Fibroblast of skin of abdomen (primary cell): ENCODE measurements at regions not wholly inside any gene's neighbourhood (a gene's known extent, or its start where the extent isn't known, plus 50 kb on each side); places are given as distances from the start of the nearest gene placed in this dataset.
"Not testable (repeated sequence)": the region's sequence is repeated elsewhere in the genome, so short reads cannot be mapped to it uniquely, and the experiment has no call there.

Experiments
- DNase-seq: peaks from one replicate; pipeline ENCODE4 v3.0.0-alpha.2; 2013

DNA sequence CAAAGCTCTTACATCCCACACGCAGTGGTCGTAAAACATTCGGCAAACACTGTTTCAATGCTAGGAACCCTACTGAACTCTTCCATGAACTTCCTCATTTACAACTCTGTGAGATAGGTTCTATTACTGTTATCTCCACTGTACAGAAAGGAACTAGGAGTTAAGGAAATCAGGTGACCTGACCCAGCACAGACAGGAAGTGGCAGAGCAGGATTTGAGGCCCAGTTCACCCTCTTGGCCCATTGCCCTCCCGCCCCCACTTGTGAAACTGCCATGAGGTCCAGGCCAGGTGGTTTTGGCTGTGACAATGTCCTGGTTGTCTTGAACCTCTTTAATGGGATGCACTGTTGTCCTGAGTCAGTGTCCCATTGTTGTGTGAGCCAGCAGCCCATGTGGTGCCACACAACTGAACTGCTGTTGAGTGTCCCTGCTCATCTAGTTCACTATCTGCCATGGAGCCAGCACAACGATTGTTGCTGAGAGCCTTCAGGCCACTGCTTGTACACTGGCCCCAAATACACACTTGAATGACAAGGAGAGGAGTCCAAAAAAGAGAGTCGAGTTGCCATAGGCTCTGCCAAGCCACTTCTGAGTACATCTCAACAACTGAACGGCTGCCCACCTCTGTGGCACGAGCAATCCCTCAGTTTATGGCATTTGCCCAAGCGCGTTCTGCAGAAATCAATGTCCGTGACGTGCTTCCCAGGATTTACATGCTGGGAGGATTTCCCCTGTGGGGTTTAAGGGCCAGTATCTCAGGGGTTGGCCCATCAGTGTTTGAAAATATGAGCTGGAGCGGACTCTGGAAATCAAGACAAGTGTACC is 484.6 kb downstream of the TSHZ3 start:
- no peak for DNase-seq

- no peak for DNase-seq
Observed at GRCh38 chr19:30862876-30863275, 486.4 kb downstream of the TSHZ3 start.

DNA sequence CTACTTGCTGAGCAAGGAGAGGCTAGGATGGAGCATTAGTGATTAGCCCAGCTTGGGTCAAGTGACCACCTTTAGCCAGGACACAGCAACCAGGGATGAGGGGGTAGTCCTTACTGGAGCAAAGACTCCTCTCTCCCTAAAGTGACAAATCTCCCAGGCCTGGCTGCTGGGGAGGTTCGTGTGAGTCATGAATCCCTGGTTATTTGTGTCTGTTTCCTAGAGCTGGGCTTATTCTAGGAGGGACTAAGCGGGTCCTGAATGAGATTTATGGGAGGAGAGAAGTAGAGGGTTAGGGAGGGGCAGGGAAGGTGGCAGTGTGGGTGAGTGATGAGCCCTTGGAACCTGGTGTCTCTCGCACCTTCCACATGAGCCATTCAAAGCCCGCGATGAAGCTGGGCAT is 487.3 kb downstream of the TSHZ3 start:
- no peak for DNase-seq

DNA sequence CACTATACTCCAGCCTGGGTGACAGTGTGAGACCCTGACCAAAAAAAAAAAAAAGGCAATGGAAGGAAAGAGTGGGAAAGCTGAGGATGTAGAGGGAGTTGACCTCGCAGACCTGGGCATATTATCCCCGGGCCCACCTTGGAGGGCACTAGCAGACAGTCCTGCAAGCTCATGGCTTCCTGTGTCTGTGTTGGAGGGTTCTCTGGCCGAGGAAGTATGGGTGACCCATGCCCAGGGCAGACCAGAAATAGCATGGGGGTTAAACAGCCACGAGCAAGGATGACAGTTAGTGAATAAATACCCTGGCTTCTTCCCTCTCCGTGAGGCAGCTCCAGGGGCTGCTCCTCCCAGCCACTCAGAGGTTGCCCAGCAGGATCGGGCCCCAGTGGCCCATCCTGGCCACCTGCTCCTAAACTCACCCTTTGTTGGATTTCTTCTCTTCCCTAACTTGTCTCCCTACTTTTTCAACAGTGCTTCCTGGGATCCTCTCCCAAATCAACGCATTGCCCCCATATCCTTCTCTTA is 485.8 kb downstream of the ZNF536 start:
- no peak for DNase-seq

DNA sequence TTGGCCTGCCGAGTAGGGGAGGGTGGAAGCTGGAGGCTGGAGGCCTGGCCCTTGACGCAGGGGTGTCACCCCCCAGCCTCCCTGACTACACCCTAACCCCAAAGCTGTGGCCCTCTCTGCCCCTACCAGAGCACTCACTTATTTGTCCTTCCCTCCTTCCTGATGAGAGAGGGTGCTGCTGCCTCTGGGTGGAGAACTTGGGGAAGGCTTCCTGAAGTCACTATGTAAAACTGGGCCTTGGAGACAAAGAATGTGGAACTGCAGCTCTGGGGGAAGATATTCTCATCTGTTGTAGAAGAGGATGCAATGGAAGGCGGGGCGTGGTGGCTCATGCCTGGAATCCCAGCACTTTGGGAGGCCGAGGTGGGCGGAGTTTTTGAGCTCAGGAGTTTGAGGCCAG is 485.2 kb downstream of the ZNF536 start:
- no peak for DNase-seq

DNA sequence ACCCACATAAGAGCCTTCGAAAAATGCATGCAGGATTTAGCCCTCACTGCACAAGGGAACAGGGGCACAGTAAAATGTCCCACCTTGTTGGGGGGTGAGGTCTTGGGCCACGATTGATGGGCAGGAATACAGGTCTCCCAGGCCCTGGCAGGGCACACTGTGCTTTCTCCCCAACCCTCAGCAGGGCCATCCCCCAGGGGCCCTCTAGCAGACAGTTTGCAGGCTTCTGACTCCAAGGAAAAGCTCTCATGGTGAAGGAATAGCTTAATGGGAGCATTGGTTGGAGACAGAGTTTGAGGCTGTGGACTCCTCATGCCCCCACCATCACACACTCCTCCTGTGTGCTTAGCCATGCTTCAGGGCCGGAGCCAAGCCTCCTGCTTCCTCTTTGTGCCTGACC is 484.6 kb downstream of the ZNF536 start:
- DNase-seq, result no peak

GRCh38 chr19:30856376-30856775 is 484.2 kb downstream of the ZNF536 start:
- no peak for DNase-seq

- no peak for DNase-seq
Observed at GRCh38 chr19:30855442-30855841, 483.3 kb downstream of the ZNF536 start.

GRCh38 chr19:30854661-30855060 is 482.5 kb downstream of the ZNF536 start:
- no peak for DNase-seq

DNA sequence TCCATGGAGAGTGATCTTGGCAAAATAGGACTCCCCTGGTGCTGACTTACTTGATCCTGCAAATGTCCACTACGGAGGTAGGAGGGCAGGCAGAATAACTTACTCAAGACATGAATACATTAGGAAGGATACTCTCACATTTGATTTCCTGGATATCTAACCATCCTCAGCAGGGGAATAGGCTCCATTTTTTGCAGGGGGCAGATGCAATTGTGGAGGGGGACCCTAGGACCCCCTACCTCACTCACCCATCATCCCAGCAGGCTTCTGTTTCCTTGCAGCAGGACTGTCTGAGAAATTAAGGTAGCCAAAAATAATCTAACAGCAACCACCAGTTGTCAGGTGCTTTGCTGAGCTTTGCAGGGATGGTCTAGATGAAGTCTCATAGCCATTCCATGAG is 482.0 kb downstream of the ZNF536 start:
- no peak for DNase-seq

- no peak for DNase-seq
Observed at GRCh38 chr19:30853036-30853435, 480.9 kb downstream of the ZNF536 start.

DNA sequence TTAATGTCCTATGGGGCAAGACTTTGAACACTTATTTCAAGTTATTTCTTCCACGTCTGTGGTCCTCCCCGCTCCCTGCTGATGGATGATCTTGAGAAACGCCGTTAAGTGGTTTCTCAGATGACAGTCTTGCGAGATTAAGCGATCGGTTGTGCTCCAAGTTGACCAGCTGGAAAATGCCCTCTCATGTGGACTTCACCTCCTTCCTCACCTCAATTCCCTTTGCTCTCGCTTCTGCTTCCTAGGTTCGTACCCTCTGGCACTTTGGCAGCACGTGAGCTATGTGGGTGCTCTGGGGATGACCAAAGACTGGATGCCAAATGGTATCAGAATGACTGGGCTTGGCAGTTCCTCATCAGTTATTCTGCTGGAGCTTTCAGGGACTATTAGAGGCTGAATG is 480.0 kb downstream of the ZNF536 start:
- no peak for DNase-seq

DNA sequence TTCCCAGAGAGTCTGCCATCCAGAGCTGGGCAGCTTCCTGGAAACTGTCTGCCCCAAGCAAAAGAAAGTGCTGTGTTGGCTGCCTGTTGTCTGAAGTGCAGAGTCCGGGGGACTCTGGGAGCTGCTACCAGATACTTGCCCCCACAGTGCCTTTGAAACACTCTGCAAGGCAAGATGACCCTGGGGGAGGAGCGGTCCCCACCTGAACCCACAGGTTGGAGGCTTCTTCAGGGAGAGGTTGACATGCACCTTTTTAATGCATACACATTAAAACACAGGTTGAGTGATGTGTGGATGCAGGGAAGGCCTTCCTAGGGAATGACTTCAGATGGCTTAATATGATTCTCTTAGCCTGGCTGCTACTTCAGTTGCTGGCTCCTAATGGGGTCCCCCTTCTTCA is 479.5 kb downstream of the ZNF536 start:
- no peak for DNase-seq

GRCh38 chr19:30848636-30849425 is 476.6 kb downstream of the ZNF536 start:
- no peak for DNase-seq

DNA sequence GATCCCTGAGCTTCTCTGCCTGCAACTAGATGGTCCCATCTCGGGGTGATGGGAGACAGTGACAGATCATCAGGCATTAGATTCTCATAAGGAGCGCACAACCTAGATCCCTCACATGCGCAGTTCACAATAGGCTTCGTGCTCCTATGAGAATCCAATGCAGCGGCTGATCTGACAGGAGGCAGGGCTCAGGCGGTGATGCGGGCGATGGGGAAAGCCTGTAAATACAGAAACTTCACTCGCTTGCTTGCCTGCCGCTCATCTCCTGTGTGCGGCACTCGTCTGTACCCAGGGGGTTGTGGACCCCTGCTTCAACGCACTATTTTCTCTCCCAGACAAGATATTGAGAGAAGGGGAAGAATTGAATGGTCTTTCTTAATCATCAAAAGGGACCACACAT is 473.9 kb downstream of the ZNF536 start:
- DNase-seq, result no peak

GRCh38 chr19:30842926-30843325 is 470.7 kb downstream of the ZNF536 start:
- no peak for DNase-seq

GRCh38 chr19:30841934-30842333 is 469.8 kb downstream of the ZNF536 start:
- DNase-seq, result no peak

GRCh38 chr19:30830875-30831274 is 458.7 kb downstream of the ZNF536 start:
- no peak for DNase-seq

DNA sequence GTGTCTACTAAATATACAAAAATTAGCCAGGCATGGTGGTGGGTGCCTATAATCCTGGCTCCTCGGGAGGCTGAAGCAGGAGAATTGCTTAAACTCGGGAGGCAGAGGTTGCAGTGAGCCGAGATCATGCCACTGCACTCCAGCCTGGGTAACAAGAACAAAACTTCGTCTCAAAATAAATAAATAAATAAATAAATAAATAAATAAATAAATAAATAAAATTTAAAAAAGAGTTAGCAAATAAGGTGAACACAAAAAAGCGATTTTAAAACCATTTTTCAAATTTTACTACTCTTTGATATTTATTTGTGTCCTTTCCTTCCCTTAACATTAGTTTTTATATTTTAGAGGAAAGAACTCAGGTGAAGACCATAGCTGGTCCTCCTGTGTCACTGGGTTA is 453.3 kb downstream of the ZNF536 start:
- DNase-seq, result not testable (repeated sequence)

- DNase-seq, result no peak
Observed at GRCh38 chr19:30824809-30825208, 452.6 kb downstream of the ZNF536 start.

DNA sequence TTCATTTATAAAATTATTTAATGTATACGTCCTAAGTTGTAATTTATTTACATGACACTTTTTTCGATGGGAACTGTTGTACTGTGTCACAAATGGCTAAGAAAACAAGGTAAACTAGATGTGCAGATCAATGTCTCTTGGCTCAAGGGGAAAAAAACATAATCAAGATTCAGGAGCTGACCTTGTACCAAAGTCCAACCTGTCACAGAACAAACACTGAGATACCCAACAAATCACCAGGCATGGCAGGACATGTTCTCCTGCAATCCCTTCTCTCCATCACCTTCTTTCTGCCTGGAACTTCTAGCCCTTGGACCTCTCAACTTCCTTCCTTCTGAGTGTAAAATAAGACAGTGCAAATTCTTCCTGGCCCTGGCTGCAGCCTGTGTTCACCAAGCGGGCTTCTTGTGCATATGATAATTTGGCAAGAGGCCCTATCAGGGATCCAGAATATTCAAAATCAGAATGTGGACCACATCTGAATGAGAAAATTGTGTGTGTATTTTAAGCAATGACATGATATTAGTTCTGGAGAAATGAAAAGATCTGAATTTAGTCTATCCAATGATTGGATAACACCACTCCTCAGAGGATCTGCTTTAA is 445.9 kb downstream of the ZNF536 start:
- no peak for DNase-seq

GRCh38 chr19:30817197-30817596 is 445.0 kb downstream of the ZNF536 start:
- DNase-seq, result no peak

DNA sequence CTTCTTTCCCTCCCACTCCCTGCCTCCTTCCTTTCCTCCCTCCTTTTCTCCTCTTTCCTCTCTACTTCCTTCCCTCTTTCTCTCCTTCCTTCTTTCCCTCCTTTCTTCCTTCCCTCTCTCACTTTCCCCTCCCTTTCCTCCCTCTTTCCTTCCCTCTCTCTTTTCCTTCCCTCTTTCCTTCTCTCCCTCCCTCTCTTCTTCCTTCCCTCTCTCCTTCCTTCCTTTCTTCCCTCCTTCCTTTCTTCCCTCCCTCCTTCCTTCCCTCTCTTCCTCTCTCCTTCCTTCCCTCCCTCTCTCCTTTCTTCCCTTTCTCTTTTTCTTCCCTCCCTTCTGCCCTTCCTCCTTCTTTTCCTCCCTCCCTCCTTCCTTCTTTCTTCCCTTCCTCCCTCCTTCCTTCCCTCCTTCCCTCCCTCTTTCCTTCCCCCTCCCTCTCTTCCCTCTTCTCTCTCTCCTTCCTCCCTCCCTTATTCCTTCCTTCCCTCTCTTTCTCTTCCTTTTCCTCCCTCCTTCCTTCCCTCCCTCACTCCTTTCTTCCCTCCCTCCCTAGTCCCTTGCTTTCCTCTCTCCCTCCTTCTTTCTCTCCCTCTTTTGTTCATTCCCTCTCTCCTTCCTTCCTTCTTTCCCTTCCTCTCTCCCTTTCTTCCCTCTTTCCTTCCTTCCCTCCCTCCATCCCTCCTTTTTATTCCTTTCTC is 443.9 kb downstream of the ZNF536 start:
- DNase-seq, result no peak
